Right renal cortex interstitium (tissue), 3 donors: ENCODE measurements at regions not wholly inside any gene's neighbourhood (a gene's known extent, or its start where the extent isn't known, plus 50 kb on each side); places are given as distances from the start of the nearest gene placed in this dataset.
"Not testable (repeated sequence)": the region's sequence is repeated elsewhere in the genome, so short reads cannot be mapped to it uniquely, and the experiment has no call there.

Source experiments
- DNase-seq, 3 donors: peaks; one replicate each; pipeline ENCODE4 v3.0.0-alpha.2; 2013; ENCODE audit warnings: low read depth in 3 of 3, low spot score in 2 of 3

DNA sequence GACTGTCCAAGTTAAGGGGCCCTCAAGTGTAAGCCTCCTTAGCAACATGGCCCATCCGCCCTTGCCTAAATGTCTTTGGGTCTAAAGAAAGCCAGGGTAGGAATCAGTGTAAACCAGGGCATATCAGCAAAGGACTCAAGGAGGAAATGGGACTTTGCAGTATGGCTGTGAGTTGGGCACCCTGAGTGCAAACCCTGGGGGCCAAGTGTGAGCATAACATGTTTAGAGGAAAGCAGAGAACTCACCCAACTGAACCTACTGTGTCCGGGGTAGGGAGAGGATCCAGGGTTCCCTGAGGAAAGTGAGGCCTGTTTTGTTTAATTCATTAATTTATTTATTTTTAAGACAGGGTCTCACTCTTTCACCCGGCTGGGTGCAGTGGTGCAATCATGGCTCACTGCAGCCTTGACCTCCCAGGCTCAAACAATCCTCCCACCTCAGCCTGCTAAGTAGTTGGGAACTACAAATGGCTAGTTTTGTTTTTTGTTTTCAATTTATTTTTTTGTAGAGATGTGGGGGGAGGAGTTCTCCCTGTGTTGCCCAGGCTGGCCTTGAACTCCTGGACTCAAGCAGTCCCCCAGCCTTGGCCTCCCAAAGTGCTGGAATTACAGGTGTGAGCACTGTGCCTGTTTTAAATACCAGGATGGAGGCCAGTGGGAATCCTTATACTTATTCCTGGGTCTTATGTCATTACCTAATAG, 51.0 kb upstream of the ACTR3 start:
- no peak for DNase-seq

DNA sequence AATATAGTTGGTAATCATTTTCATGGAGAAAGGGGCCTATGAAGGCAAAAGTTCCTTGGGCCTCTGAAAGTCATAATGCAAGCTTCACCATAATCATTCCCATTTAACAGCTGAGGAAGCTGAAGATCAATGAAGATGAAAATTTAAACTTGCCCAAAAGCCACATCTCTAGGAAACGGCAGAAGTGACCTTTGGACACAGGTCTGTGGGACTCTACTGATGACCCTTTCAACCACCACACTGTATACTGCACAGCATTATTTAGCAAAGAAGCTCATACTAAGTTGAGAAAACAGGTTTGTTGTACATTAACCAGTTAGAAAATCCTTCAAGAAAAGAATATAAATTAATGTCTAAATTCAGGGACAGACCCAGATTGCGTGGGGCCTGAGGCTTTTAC, 51.6 kb upstream of the ACTR3 start:
- no peak for DNase-seq

DNA sequence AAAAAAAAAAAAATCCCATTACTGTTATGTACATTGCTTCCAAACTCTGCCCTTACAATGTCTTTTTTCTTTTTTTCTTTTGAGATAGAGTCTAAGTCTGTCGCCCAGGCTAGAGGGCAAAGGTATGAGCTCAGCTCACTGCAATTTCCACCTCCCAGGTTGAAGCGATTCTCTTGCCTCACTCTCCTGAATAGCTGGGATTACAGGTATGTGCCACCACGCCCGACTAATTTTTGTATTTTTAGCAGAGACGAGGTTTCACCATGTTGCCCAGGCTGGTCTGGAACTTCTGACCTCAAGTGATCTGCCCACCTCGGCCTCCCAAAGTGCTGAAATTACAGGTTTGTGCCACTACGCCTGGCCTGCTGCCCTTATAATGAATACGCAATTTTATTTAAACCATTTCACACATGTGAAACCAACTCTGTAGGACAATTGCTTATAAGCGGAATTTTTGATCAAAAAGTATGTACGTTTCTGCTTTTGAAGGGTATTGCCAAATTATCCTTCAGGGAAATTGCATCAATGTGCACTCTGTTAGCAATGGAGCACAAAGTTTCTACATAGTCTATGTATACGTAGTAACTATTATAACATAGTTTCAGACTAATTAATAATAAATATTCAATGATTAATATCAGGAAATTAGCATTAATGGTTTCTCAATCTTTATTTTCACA, 55.7 kb upstream of the ACTR3 start:
- DNase-seq, result no peak

DNA sequence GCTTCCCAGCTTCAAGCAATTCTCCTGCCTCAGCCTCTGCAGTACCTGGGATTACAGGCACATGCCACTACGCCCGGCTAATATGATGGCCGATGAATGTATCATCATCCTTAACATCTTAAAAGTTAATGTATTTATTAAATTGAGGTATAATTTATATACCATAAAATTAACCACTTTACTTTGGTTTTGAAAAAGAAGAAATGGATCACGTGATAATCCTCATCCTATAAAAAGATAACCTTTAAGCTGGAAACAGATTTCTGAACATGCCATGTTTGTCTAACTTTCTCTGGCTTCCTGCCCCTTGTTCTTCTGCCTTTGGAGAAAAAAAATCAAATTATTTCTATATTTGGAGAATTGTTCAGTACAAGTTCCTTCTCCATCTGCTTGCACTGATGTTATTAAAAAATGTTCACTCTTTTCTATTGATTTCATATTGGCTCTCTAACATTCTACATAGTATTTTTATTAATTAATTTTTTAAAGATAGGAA, 57.0 kb upstream of the ACTR3 start:
- no peak for DNase-seq

DNA sequence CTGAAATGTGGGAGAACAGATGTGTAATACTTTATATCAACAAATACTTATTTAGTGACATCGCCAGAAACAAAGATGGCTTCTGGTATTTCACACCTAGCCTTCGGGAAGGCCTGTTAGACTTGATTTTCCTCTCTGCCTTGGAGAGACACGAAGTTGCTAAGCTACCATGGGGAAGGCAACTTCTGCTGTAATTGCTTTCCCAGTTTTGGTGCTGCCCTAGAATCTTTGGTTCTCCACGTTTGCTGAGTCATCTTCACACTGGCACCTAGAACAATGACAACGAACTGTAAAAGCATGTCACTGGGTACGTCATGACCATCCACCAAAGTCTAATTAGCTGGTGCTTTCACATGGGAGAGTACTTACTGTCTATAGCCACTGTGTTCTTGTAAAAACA, 58.7 kb upstream of the ACTR3 start:
- no peak for DNase-seq

DNA sequence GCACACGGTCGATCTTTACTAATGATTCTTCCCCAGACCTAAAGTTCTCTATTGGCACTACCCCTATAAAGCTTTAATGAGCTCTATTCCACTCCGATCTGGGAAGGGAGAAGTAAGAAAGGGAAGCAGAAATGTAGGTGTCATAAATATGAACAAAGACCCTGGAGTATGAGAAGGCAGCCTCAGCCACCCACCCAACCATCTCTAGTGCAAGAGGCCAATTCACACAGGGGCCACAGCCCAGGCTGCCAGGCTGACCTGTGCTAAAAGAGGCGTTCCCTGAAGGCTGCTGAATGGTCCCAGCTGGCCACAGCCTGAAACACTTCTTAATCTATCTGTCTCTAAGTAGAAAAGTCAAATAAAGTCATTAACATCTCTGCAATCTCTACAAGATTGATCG, 60.1 kb upstream of the ACTR3 start:
- DNase-seq, result no peak

DNA sequence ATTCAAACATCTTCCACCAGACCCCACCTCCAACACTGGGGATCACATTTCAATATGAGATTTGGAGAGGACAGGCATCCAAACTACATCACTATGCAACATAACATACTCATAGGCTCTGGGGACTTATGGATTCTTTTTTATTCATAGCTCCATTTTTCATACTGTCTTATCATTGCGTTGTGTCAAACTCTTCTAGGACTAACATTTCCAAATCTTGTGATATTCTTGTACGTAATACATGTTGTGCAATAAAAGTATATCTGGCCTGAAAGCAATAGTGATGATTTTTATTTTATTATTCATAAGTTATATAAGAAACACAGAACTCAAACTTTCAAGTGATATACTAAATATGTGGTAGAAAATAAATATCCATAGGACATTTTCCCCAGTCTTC, 60.6 kb upstream of the ACTR3 start:
- no peak for DNase-seq

DNA sequence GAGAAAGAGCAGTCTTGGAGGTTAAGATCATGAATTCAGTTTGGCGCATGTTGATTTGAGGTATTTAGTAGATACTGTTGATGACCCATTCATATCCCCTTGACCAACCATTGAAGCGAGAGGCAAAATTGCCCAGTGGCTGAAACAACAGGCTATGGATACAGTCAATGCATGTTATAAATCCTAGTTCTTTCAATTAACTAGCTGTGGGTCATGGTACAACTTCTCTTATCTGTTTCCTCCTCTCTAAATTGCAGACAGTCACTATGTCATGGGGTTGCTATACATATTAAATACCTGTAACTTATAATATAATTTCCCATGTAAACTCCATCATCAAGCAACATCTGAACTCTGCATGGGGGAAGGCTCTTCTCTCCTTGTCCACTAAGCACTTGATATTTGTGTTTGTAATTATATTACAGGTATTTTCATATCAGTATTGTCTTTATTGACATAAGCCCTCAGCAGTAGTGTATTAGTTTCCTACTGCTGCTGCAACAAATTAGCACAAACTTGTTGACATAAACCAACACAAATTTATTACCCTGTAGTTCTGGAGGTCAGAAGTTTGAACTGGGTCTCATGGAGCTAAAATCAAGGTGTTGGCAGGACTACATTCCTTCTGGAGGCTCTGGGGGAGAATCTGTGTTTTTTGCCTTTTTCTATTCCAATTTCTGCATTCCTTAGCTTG, 61.7 kb upstream of the ACTR3 start:
- no peak for DNase-seq

DNA sequence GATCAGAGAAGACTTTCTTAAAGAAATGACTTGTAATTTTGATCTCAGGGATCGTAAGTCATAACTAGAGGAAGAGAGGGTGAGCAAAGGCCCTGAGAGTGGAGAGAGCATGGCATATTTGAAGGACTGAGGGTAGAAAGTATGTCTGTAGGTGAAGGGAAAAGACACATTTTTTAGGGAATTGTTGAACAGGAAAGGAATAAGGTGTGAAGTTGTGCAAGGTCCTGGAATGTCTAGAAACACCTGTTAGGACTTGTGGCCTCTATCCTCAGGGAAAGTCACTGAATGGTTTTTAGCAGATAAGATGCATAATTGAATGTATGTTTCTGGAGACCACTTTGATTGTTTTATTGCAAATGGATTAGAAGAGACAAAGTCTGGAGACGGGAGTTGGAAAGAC, 62.5 kb upstream of the ACTR3 start:
- no peak for DNase-seq

DNA sequence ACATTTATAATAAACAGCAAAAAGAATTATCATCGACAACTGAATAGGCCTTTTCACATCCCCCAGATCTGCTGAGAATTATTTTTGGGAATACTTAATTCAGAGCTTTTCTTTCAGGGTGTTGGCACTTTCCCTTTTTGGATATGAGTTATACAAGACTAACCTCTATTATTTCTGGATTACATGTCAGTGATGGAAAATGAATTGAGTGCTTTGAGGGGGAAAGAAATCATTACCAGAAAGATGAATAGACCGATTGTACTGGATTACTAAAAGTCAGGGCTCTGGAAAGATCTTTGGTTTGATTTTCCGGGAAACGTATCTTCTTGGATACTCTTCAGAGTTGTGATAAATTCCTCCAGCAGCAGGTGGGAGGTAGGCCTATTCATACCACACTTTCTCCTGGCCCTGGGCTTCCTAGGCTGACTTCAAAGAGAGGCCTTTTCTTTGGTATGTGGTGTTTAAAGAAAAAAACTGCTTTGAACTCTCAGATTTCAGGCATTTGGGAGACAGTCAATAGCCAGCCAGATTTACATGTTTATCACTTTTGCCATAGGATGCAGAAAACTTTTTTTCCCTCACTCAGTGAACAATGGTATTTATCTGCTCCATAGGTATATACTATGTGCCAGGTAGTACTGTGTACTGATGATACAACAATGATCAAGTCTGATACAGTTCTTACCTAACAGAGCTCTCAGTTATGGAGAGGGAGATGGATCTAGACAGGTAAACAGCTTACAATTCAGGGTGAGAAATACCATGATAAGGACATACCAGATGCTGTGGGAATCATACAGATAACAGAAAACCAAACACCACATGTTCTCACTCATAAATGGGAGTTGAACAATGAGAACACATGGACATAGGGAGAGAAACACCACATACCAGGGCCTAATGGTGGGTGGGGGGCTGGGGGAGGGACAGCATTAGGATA, 63.3 kb upstream of the ACTR3 start:
- no peak for DNase-seq

DNA sequence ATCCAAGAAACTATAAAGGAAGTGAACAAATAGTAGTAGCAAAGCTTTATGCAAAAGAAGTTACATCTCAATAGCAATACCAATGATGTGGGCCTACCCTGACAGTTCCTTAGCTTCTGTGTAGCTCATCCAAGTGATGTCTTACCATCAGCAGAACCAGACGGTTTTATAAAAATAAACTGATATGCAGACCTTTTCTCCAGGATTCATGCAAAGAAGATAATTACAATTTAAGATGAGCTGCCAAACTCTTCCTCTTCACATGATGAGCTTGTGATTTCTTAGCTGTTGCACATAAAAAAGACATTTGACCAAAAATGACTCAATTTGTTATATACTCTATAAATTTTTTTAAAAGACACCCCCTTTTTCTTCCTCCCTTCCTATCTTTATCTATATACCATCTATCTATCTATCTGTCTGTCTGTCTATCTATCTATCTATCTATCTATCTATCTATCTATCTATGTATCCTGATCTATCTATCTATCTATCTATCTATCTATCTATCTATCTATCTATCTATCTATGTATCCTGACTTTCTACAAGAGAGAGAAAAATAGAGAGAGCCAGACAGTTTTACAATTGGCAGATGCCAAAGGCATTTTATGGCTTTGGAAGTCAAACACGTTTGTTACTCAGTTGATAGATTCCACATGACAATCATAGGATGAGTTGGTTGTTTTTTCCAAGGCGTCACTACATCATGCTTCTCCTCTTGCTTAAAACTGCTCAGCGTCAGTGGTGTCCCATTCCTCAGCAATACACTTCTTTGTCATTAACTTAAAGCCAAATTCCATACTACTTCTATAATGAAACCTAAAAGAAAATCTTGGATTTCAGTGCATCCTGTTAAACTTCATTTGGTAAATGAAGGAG, 65.9 kb upstream of the ACTR3 start:
- no peak for DNase-seq

DNA sequence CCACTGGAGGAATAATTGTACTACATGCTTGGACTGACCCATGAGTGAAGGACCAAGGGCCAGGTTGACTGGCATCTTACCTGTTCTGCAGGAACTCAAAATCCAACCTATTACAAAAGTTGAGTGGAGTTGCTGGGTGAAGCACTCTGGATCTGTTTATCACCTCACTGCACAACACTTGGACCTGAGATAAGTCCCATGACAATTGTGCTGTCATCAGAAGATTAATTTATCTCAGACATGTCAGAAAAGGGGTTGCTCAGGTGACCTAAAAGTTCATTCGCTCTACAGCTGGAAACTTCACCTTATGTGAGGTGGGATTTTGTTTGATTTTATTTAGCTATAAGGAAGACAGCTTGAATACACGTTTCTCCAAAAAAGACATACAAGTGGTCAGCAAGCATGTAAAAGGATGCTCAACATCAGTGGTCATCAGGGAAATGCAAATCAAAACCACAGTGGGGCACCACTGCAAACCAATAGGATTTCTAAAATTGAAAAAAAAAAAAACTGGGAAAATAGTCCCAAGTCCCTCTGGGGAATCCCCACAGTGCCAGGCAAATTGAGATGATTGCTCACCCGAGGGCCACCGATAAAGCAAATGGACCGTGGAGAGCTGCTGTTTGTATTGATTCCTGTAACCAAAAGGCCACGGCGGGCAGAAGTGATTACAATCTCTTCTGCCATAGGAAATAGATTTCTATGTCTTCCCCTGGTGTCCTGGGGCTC, 65.8 kb upstream of the SLC35F5 start:
- DNase-seq, result no peak

DNA sequence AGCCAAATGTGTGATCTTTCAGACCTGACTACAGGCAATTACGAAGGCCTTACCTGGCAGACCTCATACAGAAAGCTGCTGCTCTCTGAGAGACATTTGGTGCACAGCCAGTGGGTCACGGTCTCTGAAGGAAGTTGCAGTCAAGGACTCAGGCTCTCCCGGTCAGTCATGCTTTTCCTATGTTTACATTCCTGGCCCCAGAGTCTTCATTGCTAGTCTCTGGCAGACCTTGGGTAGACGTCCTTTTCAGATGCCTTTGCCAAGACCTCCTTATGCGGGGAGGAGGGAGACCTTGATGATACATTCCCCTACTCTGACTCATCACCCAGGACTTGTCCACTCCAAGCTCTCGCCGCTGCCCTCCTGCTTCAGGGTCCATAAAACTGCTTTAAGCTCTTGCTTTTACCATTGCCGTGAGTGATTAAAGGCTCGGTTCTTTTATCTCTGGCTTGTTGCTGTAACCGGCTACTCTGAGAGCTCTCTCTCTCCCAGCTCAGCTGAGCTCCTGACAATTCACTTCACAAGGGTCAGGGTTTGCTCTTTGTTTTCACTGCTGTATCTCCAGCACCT, 62.0 kb upstream of the SLC35F5 start:
- peak in 2 of 3 donors; percentile 47 to 63 for DNase-seq

DNA sequence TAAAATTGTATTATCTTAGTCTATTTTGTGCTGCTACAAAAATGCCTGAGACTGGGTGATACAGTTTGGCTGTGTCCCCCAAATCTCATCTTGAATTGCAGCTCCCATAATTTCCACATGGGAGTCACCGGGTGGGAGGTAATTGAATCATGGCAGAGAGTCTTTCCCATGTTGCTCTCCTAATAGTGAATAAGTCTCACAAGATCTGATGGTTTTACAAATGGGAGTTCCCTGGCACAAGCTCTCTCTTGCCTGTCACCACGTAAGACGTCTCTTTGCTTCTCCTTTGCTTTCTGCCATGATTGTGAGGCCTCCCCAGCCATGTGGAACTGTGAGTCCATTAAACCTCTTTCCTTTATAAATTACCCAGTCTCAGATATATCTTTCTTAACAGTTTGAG, 57.0 kb upstream of the SLC35F5 start:
- not testable (repeated sequence) for DNase-seq

DNA sequence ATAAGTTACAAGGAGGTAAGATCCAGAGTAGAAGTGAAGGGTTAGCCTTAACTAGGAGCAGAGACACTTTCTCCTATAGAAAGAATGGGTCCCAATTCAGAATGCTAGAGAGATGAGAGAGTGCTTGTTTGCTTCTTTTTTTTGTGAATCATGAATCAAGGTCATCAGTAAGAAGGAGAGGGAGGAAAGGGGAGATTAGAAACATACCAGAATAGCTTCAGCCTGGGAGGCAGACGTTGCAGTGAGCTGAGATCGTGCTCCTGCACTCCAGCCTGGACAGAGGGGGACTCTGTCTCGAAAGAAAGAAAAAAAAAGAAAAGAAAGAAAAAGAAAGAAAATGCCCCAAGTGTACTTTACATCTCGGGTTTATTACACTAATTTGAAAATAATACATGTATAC, 55.8 kb upstream of the SLC35F5 start:
- no peak for DNase-seq

DNA sequence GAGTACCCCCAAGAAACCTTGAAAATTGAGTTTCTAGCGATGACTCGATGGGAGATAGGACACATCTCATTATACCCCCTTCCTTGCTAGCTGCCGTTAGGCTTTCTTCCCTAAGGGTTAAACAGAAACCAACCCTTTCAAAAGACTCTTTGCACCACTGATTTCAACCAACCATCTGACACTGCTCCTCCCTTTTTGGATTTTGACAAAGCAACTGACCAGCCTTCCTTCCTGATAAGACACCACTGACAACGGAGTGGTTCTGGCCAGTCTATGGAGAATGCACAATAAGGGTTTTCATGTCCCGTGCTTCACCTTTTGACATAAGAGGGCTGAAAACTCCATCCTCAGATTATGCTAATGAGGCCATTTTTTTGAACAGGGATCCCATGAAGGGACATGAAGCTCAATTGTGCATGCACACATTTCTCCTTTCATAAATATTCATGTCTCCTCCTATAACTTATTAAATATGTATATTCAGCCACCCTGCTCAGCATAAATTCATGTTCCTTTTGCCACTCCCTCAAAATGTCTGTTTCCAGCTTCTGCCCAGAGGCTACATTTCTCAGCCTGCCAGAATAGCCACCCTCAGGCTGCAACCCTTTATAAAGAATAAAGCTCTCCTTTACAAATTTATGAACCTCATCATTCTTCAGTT, 52.8 kb upstream of the SLC35F5 start:
- DNase-seq, result no peak

DNA sequence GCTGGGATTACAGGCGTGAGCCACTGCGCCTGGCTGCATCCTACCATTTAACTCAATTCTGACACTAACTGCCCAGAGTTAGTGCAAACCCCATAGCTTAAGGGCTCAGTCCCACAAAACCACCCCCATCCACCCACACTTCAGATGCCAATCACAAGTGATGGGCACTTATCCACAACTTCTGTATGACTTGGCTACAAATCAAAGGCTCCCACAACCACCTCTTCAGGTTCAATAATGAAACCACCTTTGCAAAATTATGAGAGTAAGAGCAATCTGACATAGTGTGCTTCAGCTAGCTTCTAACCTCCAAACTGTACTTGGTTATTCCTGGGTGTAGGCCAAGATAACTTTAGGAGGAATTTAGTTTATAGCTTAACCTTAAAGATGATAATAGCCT, 51.3 kb upstream of the SLC35F5 start:
- DNase-seq, result no peak

DNA sequence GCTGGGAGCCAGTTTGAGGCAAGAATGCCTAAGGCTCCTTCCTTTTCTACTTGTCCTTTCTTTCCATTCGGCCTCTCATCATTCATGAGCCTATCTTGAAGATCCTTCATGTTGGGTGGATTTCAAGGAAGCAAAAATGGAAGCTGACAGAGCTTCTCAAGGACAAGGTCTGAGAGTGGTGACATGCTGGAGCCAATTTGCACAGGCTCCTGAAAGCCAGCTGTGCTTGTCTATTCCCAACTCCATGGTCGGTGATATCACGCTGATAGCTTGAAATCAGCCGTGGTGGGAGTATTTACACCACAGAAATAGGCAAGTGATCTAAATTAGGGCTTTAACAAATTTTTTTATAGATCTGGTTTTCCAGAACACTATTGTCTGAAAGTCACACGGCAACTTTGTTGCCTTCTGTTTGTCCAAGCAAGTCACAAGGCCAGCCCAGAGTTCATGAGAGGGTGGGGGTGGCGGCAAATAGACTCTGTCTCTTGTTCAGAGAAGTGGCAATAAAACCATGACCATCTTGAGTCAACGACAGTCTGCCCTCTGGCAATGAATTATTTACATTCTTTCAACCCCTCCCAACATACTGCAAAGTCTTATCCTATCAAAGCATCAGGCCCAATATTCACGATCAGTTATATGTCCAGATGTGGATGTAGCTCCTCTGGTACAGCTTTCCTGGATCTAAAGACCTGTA, 49.9 kb upstream of the SLC35F5 start:
- DNase-seq, result no peak
